ENCODE measurements at regions not wholly inside any gene's neighbourhood (a gene's known extent, or its start where the extent isn't known, plus 50 kb on each side); places are given as distances from the start of the nearest gene placed in this dataset.

- no peak for DNase-seq
Measured at GRCh38 chr14:87152693-87153092, 840.3 kb downstream of the GALC start.

- DNase-seq: no peak
Measured at GRCh38 chr14:87149583-87150354, 843.2 kb downstream of the GALC start.

GRCh38 chr14:87148655-87149054 is 844.3 kb downstream of the GALC start:
- DNase-seq: no peak

GRCh38 chr14:87142551-87143211 is 850.3 kb downstream of the GALC start:
- no peak for DNase-seq

GRCh38 chr14:87141801-87142200 is 851.2 kb downstream of the GALC start:
- DNase-seq: no peak

DNA sequence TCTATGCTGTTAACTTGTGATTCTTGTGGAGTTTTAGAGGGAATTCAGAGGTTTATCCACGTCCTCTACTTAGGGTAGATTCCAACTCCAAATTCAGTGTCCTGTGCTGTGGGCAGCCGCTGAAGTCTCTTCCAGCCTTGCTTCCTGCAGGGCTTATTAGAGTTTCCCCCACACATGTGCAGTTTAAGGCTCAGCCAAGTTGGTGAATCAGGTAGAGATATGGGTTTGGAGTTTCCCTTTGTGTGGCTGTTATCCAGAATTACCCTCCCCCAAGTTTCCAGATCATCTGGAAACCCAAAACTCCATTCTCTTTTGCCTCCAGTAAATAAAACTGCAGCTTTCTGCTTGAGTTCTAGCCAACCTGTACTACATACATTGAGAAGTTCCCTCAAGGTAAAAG is 853.7 kb downstream of the GALC start:
- no peak for DNase-seq

- no peak for DNase-seq
Measured at GRCh38 chr14:87133073-87133801, 859.7 kb downstream of the GALC start.

DNA sequence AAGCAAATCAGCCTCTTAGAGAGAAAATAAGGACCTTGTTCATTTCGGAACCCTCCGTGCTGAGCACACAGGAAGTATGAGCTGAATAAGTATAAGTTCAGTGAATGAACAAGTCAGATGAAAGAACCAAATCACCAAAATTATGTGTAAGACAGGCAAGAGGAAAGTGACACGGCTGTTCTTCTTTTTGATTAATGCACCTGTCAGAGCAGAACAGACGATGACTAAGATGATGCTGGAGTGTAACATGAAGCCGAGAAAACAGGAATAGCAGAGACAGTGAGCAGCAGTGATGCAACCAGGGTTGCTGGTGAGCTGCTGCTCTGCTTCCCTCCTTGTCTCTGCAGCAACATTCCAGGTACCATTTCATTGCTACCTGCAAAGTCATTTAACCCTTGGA is 861.1 kb downstream of the GALC start:
- no peak for DNase-seq

DNA sequence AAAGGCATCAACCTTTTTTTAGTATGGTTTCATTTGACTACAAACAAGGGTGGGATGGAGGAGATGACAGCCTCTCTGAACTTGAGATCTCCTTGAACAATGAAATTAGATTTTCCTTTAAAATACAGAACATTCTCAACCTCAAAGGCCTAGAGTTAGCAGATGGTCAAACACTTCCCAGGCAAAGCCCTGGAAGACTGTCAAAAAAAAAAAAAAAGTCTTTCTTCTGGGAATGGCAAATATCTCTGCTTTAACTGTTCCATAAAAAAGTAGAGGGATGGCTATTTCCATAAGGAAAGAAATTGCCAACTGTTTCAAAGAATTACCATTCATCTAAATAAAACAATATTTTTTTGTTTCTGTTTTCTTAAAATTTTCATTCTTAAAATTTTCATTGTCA is 870.8 kb downstream of the GALC start:
- no peak for DNase-seq

DNA sequence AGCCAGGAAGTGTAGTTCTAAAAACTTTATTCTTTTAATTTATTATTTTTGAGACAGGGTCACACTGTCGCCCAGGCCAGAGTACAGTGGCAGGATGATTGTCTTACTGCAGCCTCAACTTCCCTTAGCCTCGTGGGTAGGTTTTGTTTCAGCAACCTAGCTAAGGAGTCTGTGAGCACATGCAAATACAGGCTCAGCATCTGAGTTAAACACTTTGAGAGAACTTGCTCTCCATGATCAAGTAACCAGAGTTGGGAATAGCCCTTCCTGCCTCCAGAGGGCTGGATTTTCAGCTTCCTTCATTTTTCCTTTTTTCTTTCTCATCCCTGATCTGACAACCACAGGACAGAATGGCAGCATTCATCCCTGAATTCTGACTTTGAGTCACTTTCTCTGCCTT is 871.3 kb downstream of the GALC start:
- no peak for DNase-seq

DNA sequence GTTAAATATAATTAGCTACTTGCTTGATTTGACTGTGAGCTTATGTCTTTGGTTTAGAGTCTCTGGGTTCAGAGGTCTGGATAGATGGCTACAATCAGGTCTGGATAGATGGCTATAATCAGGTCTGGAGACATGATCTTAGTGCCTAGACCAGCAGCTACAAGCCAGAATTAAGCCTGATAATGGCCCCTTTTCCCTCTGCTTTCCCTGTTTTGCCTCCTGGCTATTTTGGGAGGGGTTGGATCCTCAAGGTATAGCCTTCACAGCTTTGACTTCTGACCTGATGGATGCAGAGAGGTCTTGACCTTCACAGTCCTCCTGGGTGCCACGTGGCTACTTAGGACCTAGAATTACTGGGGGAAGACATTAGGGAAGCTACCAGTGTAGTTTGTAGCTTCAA is 877.7 kb downstream of the GALC start:
- DNase-seq: no peak

DNA sequence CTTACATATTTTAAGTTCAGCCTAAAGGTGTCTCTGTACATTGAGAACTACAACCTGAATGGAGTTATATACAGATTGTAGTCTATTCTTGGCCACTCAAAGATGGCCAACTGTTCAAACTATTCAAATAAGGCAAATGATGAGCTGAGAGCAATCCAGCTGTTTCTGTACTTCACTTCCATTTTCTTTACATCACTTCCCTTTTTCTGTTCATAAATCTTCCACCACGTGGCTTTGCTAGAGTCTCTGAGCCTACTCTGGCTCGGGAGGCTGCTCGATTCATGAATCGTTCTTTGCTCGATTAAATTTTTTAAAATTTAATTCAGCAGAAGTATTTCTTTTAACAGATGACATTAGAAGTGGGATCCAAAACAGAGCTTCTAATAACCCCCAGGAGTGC is 879.7 kb downstream of the GALC start:
- no peak for DNase-seq

DNA sequence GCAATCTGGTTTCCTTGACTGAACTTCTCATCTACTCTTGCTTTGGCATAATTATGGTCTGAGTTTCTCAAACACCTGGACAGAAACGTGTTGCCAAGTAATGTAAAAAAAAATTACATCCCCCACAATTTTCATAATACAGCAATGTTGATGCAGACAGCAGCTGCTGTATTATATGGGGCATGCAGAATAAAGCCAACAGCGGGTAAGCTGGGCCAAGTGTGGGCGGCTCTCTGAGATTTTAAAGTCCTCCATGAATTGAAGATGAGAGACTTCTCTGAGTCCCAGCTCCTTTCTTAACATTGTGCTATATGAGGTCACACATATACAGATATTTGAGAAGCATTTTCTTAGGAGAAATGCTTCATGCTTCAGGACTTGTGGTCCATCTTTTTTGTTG is 881.2 kb downstream of the GALC start:
- DNase-seq: no peak

DNA sequence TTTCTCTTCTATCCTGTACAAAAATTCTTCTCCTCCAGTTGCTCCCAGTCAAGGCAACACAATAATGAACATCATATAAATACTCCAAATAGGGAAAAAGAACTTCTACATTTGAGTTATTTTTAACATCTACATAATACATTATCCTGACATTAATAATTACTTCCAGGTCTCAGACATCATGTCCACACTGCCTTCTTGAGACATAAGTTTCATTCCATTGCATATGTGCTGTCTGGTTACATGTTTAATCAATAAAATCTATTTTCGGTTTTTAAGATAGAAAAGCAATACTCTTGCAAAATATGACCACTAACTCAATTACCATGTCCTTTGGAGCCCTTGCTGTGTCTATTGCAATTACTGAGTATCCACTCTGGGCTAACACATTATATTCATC is 881.9 kb downstream of the GALC start:
- DNase-seq: no peak

DNA sequence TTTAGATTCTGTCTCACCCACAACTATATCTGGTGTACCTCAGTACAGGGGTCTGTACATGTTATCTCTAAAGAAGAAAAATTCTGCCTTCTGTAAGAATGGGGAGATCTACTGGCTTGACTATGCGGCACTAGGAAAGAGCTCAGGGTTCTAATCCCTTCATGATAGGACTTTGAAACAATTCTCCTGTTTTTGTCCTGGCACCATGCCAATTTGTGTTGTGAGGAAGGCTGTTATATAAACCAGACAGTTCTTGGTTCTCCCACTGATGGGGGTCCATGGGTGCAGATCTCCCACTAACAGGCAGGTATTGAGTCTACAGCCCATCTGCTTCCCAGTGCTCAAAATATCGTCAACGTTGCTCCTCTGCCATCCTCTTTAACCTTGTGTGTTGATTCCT is 883.7 kb downstream of the GALC start:
- DNase-seq: no peak

GRCh38 chr14:87108726-87109125 is 884.3 kb downstream of the GALC start:
- DNase-seq: no peak

DNA sequence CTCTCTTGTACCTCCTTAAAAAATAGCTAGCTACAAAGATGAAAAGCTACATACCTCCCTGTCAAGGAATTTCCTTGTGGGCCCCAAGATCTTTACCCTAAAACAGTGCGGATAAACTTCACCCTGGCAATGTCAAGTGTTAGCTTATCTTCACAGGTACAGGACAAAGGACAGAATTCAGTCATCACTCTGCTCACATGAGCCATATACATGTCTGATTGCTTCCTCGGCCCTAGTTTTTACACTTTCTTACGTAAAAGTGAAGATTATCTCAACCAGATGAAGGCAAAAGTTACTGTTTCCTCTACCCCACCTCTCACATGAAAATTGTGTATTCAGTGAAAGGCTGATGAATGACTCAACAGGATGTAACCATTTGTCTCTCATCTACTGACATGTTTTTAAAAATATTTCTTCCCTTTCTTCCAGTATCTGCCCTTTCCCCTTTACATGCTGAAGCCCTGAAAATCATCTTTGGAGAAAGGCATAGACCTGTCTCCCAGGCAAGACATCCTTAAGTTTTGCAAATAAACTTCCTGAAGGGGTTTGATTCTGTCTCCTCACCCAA is 890.1 kb downstream of the GALC start:
- no peak for DNase-seq

DNA sequence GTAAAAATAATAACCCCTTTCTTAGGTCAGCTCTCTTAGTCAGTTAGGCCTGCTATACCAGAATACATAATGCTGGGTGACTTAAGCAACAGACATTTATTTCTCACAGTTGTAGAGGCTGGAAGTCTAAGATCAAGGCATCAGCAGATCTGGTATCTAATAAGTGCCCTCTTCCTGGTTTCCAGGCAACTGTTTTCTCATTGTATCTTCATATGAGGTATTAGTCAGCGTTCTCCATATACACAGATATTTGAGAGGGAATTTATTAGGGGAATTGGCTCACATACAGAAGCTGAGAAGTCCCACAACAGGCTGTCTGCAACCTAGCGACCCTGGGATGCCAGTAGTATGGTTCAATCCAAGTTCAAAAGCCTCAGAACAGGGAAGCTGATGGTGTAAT is 896.0 kb downstream of the GALC start:
- DNase-seq: no peak

DNA sequence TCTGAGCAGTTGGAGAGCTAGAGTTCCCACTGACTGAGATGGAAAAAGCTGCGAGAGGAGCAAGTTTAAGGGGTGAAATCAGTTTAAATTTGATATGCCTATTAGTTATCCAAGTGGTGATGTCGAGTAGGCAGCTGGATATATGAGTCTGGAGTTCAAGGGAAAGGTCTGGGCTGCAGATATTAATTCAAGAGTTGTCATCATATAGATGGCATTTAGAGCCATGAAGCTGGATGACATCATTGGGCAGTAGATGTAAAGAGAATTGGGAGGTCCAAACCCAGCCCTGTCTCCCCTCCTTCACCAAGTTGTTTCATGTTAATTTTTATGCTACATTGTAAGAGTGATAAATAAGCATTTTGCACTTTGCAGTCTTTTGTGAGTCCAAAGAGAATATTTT is 898.1 kb downstream of the GALC start:
- no peak for DNase-seq

GRCh38 chr14:87088588-87088987 is 904.4 kb downstream of the GALC start:
- DNase-seq: no peak

GRCh38 chr14:87087881-87088280 is 905.1 kb downstream of the GALC start:
- DNase-seq: no peak

GRCh38 chr14:87084908-87085307 is 908.1 kb downstream of the GALC start:
- DNase-seq: no peak

GRCh38 chr14:87082917-87083316 is 910.1 kb downstream of the GALC start:
- DNase-seq: no peak

- no peak for DNase-seq
Measured at GRCh38 chr14:87081004-87081403, 912.0 kb downstream of the GALC start.

Measured in KG1 (cell line).